GM19395 (cell line): ENCODE measurements at regions not wholly inside any gene's neighbourhood (a gene's known extent, or its start where the extent isn't known, plus 50 kb on each side); places are given as distances from the start of the nearest gene placed in this dataset.
"Not testable (repeated sequence)": the region's sequence is repeated elsewhere in the genome, so short reads cannot be mapped to it uniquely, and the experiment has no call there.

ENCODE experiments used
- ATAC-seq: cut with Tn5 transposase; IDR thresholded peaks from one replicate; pipeline ENCODE4 v1.9.1; 2021; ENCODE audit warnings: mild to moderate bottlenecking, moderate library complexity; ENCODE audit not compliant: unreplicated experiment

- ATAC-seq = peak; percentile 87
Measured at GRCh38 chr10:118423800-118424442, 81.8 kb upstream of the FAM204A start.

- no peak for ATAC-seq
Measured at GRCh38 chr10:118422241-118422640, 80.1 kb upstream of the FAM204A start.

GRCh38 chr10:118420049-118420448 is 77.9 kb upstream of the FAM204A start:
- not testable (repeated sequence) for ATAC-seq

- no peak for ATAC-seq
Measured at GRCh38 chr10:118412932-118413331, 70.8 kb upstream of the FAM204A start.

- ATAC-seq = no peak
Measured at GRCh38 chr10:118412132-118412760, 70.1 kb upstream of the FAM204A start.

- ATAC-seq = no peak
Measured at GRCh38 chr10:118409295-118409694, 67.2 kb upstream of the FAM204A start.

- no peak for ATAC-seq
Measured at GRCh38 chr10:118408181-118408580, 66.1 kb upstream of the FAM204A start.

GRCh38 chr10:118407777-118408176 is 65.7 kb upstream of the FAM204A start:
- no peak for ATAC-seq

- no peak for ATAC-seq
Measured at GRCh38 chr10:118407026-118407425, 64.9 kb upstream of the FAM204A start.

GRCh38 chr10:118405928-118406327 is 63.8 kb upstream of the FAM204A start:
- ATAC-seq = no peak

GRCh38 chr10:118403967-118404366 is 61.8 kb upstream of the FAM204A start:
- no peak for ATAC-seq

- no peak for ATAC-seq
Measured at GRCh38 chr10:118401708-118402193, 59.6 kb upstream of the FAM204A start.

GRCh38 chr10:118397391-118397790 is 55.3 kb upstream of the FAM204A start:
- ATAC-seq = no peak

GRCh38 chr10:118395947-118396346 is 53.8 kb upstream of the FAM204A start:
- ATAC-seq = no peak

- ATAC-seq = no peak
Measured at GRCh38 chr10:118394301-118395200, 52.4 kb upstream of the FAM204A start.

- ATAC-seq = no peak
Measured at GRCh38 chr10:118392761-118393160, 50.6 kb upstream of the FAM204A start.
